ENCODE measurements at regions not wholly inside any gene's neighbourhood (a gene's known extent, or its start where the extent isn't known, plus 50 kb on each side); places are given as distances from the start of the nearest gene placed in this dataset.
"Not testable (repeated sequence)": the region's sequence is repeated elsewhere in the genome, so short reads cannot be mapped to it uniquely, and the experiment has no call there.

GRCh38 chr3:64435023-64435422, 209.8 kb upstream of the PRICKLE2 start:
- DNase-seq: not testable (repeated sequence)

- DNase-seq: no peak
These were observed 207.6 kb upstream of the PRICKLE2 start for GRCh38 chr3:64432870-64433269.

- DNase-seq: no peak
These were observed 206.3 kb upstream of the PRICKLE2 start for GRCh38 chr3:64431526-64432091.

- no peak for DNase-seq
These were observed 202.4 kb upstream of the PRICKLE2 start for GRCh38 chr3:64427671-64428070.

- no peak for DNase-seq
These were observed 201.3 kb upstream of the PRICKLE2 start for GRCh38 chr3:64426551-64426950.

GRCh38 chr3:64422932-64423331, 197.7 kb upstream of the PRICKLE2 start:
- no peak for DNase-seq

GRCh38 chr3:64422192-64422591, 196.9 kb upstream of the PRICKLE2 start:
- no peak for DNase-seq

- DNase-seq: peak; percentile 53
These were observed 192.6 kb upstream of the PRICKLE2 start for GRCh38 chr3:64417816-64418215.

GRCh38 chr3:64414043-64414442, 188.8 kb upstream of the PRICKLE2 start:
- no peak for DNase-seq

GRCh38 chr3:64411101-64411500, 185.8 kb upstream of the PRICKLE2 start:
- no peak for DNase-seq

GRCh38 chr3:64410226-64410625, 185.0 kb upstream of the PRICKLE2 start:
- DNase-seq: no peak

- no peak for DNase-seq
These were observed 183.5 kb upstream of the PRICKLE2 start for GRCh38 chr3:64408770-64409169.

- no peak for DNase-seq
These were observed 181.0 kb upstream of the PRICKLE2 start for GRCh38 chr3:64406271-64406670.

GRCh38 chr3:64405211-64405835, 180.1 kb upstream of the PRICKLE2 start:
- DNase-seq: no peak

- DNase-seq: no peak
These were observed 175.4 kb upstream of the PRICKLE2 start for GRCh38 chr3:64400706-64401105.

GRCh38 chr3:64399205-64399800, 174.0 kb upstream of the PRICKLE2 start:
- DNase-seq: peak; percentile 72

- no peak for DNase-seq
These were observed 173.2 kb upstream of the PRICKLE2 start for GRCh38 chr3:64398476-64398875.

GRCh38 chr3:64398006-64398405, 172.7 kb upstream of the PRICKLE2 start:
- no peak for DNase-seq

GRCh38 chr3:64397573-64397972, 172.3 kb upstream of the PRICKLE2 start:
- DNase-seq: no peak

- DNase-seq: no peak
These were observed 170.2 kb upstream of the PRICKLE2 start for GRCh38 chr3:64395490-64395889.

GRCh38 chr3:64393193-64393592, 167.9 kb upstream of the PRICKLE2 start:
- DNase-seq: no peak

- DNase-seq: no peak
These were observed 166.7 kb upstream of the PRICKLE2 start for GRCh38 chr3:64392001-64392400.

- DNase-seq: no peak
These were observed 165.6 kb upstream of the PRICKLE2 start for GRCh38 chr3:64390893-64391292.

GRCh38 chr3:64388886-64389285, 163.6 kb upstream of the PRICKLE2 start:
- DNase-seq: no peak

- DNase-seq: no peak
These were observed 162.4 kb upstream of the PRICKLE2 start for GRCh38 chr3:64387688-64388087.
